ENCODE measurements at regions not wholly inside any gene's neighbourhood (a gene's known extent, or its start where the extent isn't known, plus 50 kb on each side); places are given as distances from the start of the nearest gene placed in this dataset.

GRCh38 chr13:62583466-62583865 is 1167.8 kb upstream of the PCDH20 start:
- TF ChIP-seq CTCF (IDR thresholded peaks at IDR 0.05) (no peak), POLR2A (IDR thresholded peaks at IDR 0.05) (no peak)
